ENCODE measurements at regions not wholly inside any gene's neighbourhood (a gene's known extent, or its start where the extent isn't known, plus 50 kb on each side); places are given as distances from the start of the nearest gene placed in this dataset.

DNA sequence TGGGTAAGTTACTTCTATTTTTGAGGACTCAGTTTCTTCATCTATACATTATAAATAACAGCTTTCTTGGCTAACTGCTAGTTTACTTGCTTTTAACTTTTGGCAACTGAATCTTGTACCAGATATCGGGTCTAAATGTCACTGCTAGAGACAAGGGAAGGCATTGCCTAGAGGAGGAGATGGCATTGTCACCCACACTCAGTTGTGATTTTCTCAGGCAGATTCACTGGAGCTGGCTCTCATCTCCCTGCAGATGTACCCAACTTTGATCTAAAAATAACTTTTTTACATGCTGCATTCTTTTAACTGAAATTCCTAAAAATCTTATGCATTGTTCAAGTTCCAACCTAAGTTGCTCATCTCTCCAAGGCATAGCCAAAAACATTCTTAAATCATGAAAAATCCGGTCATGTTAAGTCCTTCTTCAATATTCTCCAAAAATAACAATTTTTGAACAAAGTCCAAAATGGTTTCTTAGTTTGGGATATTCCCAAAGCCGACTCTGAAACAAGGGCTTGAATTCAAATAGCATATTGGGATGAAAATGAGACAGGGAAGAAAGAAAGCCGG, 469.0 kb upstream of the BOD1L1 start:
- TF ChIP-seq, protein P1, sequence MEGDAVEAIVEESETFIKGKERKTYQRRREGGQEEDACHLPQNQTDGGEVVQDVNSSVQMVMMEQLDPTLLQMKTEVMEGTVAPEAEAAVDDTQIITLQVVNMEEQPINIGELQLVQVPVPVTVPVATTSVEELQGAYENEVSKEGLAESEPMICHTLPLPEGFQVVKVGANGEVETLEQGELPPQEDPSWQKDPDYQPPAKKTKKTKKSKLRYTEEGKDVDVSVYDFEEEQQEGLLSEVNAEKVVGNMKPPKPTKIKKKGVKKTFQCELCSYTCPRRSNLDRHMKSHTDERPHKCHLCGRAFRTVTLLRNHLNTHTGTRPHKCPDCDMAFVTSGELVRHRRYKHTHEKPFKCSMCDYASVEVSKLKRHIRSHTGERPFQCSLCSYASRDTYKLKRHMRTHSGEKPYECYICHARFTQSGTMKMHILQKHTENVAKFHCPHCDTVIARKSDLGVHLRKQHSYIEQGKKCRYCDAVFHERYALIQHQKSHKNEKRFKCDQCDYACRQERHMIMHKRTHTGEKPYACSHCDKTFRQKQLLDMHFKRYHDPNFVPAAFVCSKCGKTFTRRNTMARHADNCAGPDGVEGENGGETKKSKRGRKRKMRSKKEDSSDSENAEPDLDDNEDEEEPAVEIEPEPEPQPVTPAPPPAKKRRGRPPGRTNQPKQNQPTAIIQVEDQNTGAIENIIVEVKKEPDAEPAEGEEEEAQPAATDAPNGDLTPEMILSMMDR (conservative IDR thresholded peaks at IDR 0.05) = no peak
- TF ChIP-seq EZH2 (IDR thresholded peaks at IDR 0.05; ENCODE audit: low read depth) = no peak
